Gastrocnemius medialis (tissue), 4 donors: ENCODE measurements at regions not wholly inside any gene's neighbourhood (a gene's known extent, or its start where the extent isn't known, plus 50 kb on each side); places are given as distances from the start of the nearest gene placed in this dataset.

Experiments
- ATAC-seq, 2 donors: fragments of 150-250 bp; one replicate each; pipeline ENCODE4 v1.9.1; 2016
- DNase-seq, 2 donors: peaks; one replicate each; pipeline ENCODE4 v3.0.0-alpha.2; 2019
- H3K27ac ChIP-seq, 4 donors: fragments of 200-600 bp; sonication (generic); 1 replicate in 1 of 4; 2 replicates in 3 of 4; pipeline ENCODE4 v1.5.1; 2016 to 2018; ENCODE audit warnings: mild to moderate bottlenecking in 2 of 4, moderate library complexity in 1 of 4
- H3K27me3 ChIP-seq, 3 donors: fragments of 200-600 bp; sonication (generic) in 2 of 3; 1 replicate in 1 of 3; 2 replicates in 2 of 3; pipeline versions ENCODE4 v1.5.1 to v1.6.0; 2016 to 2019; ENCODE audit warnings: mild to moderate bottlenecking in 1 of 3, moderate library complexity in 1 of 3
- H3K36me3 ChIP-seq, 2 donors: fragments of 200-600 bp; sonication (generic) in 1 of 2; one replicate each; pipeline ENCODE4 v1.5.1; 2017 to 2018
- H3K4me1 ChIP-seq, 2 donors: fragments of 200-600 bp; sonication (generic) in 1 of 2; one replicate each; pipeline ENCODE4 v1.5.1; 2016 to 2017; ENCODE audit warnings: mild to moderate bottlenecking in 2 of 2
- H3K4me3 ChIP-seq, 4 donors: fragments of 200-600 bp; sonication (generic) in 3 of 4; 1 replicate in 1 of 4; 2 replicates in 3 of 4; pipeline ENCODE4 v1.5.1; 2016 to 2019; ENCODE audit warnings: mild to moderate bottlenecking in 2 of 4
- H3K9me3 ChIP-seq, 3 donors: fragments of 200-600 bp; sonication (generic) in 2 of 3; 1 replicate in 1 of 3; 2 replicates in 2 of 3; pipeline ENCODE4 v1.5.1; 2016 to 2019
- POLR2A ChIP-seq, 2 donors: fragments of 450-650 bp; IDR thresholded peaks; one replicate each; pipeline ENCODE4 v1.6.1; 2017; ENCODE audit warnings: antibody characterized with exemption in 2 of 2, mild to moderate bottlenecking in 2 of 2, moderate library complexity in 2 of 2
- in situ Hi-C, 4 donors: fragments of 200-750 bp; cut with MboI; loops; one replicate each; pipeline versions ENCODE4 v1.15.0 to v1.8.0; 2017; ENCODE audit warnings: low sequenced_read_pairs in 4 of 4
- intact Hi-C: fragments of 100-400 bp; cut with DNase I; formaldehyde crosslinking; loops from one replicate; pipeline ENCODE4 v1.15.1; 2023; ENCODE audit warnings: low total_unique reads
- TF ChIP-seq, protein P1 (sequence below), 5 experiments: fragments of 450-650 bp in 3 of 5; fragments of 200-600 bp in 2 of 5; sonication (generic) in 2 of 5; IDR thresholded peaks in 4 of 5; conservative IDR thresholded peaks in 1 of 5; 1 replicate in 4 of 5; 2 replicates in 1 of 5; pipeline ENCODE4 v1.5.1; 2016 to 2019; ENCODE audit warnings: antibody characterized with exemption in 5 of 5, mild to moderate bottlenecking in 3 of 5, moderate library complexity in 3 of 5

DNA sequence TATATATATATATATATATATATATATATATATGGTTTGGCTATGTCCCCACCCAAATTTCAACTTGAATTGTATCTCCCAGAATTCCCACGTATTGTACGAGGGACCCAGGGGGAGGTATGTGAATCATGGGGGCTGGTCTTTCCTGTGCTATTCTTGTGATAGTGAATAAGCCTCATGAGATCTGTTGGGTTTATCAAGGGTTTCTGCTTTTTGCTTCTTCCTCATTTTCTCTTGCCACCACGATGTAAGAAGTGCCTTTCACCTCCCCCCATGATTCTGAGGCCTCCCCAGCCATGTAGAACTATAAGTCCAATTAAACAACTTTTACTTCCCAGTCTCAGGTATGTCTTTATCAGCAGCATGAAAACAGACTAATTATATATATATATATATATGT, 52.3 kb upstream of the ADAMTS2 start:
- ATAC-seq (no peak), DNase-seq (no peak)
- Histone ChIP-seq H3K4me1 (no peaks in the 10 kb centered on the region), H3K36me3 (no peaks in the 10 kb centered on the region), H3K9me3 (peaks cover 0 to 14% (median 2%) of the 10 kb centered on the region in 3 donors), H3K27ac (no peak overlapping the region), H3K4me3 (no peak overlapping the region), H3K27me3 (no peaks in the 10 kb centered on the region)
- intact Hi-C loops (no loop called here), in situ Hi-C loops (no loop called here)
- TF ChIP-seq, protein P1, sequence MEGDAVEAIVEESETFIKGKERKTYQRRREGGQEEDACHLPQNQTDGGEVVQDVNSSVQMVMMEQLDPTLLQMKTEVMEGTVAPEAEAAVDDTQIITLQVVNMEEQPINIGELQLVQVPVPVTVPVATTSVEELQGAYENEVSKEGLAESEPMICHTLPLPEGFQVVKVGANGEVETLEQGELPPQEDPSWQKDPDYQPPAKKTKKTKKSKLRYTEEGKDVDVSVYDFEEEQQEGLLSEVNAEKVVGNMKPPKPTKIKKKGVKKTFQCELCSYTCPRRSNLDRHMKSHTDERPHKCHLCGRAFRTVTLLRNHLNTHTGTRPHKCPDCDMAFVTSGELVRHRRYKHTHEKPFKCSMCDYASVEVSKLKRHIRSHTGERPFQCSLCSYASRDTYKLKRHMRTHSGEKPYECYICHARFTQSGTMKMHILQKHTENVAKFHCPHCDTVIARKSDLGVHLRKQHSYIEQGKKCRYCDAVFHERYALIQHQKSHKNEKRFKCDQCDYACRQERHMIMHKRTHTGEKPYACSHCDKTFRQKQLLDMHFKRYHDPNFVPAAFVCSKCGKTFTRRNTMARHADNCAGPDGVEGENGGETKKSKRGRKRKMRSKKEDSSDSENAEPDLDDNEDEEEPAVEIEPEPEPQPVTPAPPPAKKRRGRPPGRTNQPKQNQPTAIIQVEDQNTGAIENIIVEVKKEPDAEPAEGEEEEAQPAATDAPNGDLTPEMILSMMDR (IDR thresholded peaks at IDR 0.05 in 4 of 5, conservative IDR thresholded peaks at IDR 0.05 in 1 of 5), result no peak
- TF ChIP-seq POLR2A (IDR thresholded peaks at IDR 0.05), result no peak
